ENCODE measurements at regions not wholly inside any gene's neighbourhood (a gene's known extent, or its start where the extent isn't known, plus 50 kb on each side); places are given as distances from the start of the nearest gene placed in this dataset.

DNA sequence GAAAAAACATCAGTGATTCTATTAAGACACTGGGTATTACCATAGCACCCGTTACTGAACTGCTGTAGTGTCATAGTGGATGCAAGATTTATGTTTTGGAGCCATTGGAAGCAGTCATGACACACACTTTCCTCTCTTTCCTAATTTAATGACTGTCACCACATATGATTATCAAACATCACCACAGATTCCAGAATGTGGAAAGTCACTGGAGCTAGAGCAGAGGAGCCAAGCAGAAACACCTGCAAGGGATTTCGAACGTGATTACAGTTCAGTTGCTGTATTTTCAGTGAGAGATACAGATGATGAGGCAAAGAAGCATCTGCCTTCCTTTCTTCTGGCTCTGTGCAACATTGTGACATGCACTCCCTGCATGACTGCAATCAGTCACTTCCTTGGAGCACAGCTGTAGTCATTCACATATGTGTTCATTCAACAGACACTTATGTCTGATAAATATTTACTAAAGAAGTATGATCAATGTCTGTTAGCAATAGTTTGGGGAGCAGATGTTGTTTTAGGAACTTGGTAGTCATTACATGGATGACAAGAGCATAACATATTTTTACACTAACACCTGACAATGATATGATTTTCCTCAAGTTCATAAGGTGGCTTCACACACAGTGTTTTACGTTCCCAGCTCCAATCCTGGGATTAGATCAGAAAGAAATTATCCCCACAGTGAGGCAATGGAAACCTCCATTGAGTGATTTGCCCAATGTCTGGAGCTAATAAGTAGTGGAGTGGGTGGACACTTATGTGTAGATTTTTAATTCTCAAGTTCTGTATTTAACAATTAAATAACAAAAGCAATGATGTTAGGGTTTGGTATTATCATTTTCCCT lies 416.6 kb downstream of the PLCL1 start:
- Histone ChIP-seq H3K4me3 (no peak overlapping the region), H3K36me3 (no peaks in the 10 kb centered on the region), H3K9me3 (no peaks in the 10 kb centered on the region), H3K27me3 (no peaks in the 10 kb centered on the region), H3K27ac (no peak overlapping the region), H3K4me1 (no peaks in the 10 kb centered on the region)
- intact Hi-C loops (cut with DNase I; ENCODE audit: low total_unique reads): no loop called here
- TF ChIP-seq, protein P1, sequence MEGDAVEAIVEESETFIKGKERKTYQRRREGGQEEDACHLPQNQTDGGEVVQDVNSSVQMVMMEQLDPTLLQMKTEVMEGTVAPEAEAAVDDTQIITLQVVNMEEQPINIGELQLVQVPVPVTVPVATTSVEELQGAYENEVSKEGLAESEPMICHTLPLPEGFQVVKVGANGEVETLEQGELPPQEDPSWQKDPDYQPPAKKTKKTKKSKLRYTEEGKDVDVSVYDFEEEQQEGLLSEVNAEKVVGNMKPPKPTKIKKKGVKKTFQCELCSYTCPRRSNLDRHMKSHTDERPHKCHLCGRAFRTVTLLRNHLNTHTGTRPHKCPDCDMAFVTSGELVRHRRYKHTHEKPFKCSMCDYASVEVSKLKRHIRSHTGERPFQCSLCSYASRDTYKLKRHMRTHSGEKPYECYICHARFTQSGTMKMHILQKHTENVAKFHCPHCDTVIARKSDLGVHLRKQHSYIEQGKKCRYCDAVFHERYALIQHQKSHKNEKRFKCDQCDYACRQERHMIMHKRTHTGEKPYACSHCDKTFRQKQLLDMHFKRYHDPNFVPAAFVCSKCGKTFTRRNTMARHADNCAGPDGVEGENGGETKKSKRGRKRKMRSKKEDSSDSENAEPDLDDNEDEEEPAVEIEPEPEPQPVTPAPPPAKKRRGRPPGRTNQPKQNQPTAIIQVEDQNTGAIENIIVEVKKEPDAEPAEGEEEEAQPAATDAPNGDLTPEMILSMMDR (IDR thresholded peaks at IDR 0.05): no peak
- DNase-seq: no peak

DNA sequence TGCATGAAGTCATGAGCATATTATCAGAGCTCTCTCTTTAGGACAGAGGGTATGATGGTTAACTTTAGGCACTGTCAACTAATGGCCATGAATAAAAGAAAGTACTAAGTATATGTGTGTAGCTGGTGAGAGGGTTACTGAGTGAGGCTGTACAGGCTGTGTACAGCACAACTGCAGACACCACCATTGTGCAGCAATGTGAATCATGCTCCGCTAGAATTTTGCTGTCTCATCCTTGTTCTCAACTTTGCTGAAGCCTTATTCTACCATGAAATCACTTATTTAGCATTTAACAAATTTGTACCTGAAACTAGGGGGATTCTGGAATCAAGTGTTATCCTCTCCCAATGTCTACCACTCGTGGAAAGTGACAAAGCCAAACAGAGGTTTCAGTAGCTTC lies 414.9 kb downstream of the PLCL1 start:
- DNase-seq: no peak
- Histone ChIP-seq H3K4me3 (no peak overlapping the region), H3K36me3 (no peaks in the 10 kb centered on the region), H3K27ac (no peak overlapping the region), H3K9me3 (no peaks in the 10 kb centered on the region), H3K27me3 (no peaks in the 10 kb centered on the region), H3K4me1 (no peaks in the 10 kb centered on the region)
- TF ChIP-seq, protein P1 (IDR thresholded peaks at IDR 0.05): no peak
- intact Hi-C loops (cut with DNase I; ENCODE audit: low total_unique reads): no loop called here

DNA sequence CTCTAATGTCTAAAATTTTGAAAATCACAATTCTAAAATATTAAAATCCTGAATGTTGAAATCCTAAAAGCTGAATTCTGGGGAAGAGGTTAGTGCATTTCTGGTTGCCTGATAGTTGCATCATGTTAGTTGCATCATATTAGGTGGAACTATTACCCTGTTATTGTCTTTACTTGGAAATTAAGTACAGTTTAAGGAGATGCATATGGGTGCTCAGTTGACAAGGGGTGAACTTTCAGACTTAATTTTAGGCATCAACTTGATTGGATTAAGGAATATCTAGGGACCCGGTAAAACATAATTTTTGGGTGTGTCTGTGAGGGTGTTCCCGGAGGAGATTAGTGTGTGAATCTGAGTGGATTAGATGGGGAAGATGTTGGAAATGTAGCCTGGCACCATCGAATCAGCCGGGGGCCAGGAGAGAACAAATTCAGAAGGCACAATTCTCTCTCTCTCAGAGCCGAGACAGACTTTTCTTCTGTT lies 409.8 kb downstream of the PLCL1 start:
- H3K4me1 ChIP-seq: no peaks in the 10 kb centered on the region
- no peak for DNase-seq
- H3K36me3 ChIP-seq: no peaks in the 10 kb centered on the region
- H3K4me3 ChIP-seq: no peak overlapping the region
- intact Hi-C loops (cut with DNase I; ENCODE audit: low total_unique reads): no loop called here
- H3K27ac ChIP-seq: no peak overlapping the region
- TF ChIP-seq, protein P1 (IDR thresholded peaks at IDR 0.05): no peak
- no peaks in the 10 kb centered on the region for H3K9me3 ChIP-seq
- no peaks in the 10 kb centered on the region for H3K27me3 ChIP-seq

DNA sequence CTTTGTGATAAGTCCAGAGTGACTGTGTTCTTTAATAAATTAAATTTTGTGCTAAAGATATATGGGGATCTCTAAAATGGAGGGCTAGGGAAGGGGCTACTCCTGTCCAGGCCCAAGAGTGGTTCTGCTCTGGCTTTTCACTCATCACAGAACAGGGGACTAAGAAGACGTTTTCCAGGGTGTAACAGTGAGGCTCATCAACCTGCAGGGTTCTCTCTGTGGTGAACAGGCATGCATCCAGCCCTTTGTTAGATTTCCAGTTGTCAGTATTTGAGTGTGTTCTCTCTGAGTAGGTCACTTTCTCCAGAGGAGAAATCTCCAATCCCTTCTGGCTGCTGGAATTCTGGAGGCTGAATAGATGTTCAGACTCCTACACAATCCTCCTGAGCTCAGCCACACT lies 408.9 kb downstream of the PLCL1 start:
- intact Hi-C loops (cut with DNase I; ENCODE audit: low total_unique reads): no loop called here
- no peaks in the 10 kb centered on the region for H3K4me1 ChIP-seq
- no peak overlapping the region for H3K27ac ChIP-seq
- H3K27me3 ChIP-seq: no peaks in the 10 kb centered on the region
- H3K9me3 ChIP-seq: no peaks in the 10 kb centered on the region
- no peak for DNase-seq
- H3K4me3 ChIP-seq: no peak overlapping the region
- TF ChIP-seq, protein P1 (IDR thresholded peaks at IDR 0.05): no peak
- no peaks in the 10 kb centered on the region for H3K36me3 ChIP-seq

DNA sequence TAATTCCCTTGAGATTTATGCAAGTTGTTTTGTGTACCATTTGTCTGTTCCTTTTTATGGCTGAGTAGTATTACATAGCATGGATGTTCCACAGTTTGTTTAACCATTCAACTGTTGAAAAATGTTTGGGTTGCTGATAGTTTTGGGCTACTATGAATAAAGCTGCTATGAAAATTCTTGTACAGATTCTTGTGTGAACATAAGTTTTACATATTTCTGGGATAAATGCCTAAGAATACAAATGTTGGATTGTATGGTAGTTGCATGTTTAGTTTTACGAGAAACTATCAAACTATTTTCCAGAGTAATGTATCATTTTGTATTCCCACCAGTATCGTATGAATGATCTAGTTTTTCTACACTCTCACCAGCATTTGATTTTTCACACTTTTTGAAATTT lies 407.3 kb downstream of the PLCL1 start:
- no peaks in the 10 kb centered on the region for H3K36me3 ChIP-seq
- no peaks in the 10 kb centered on the region for H3K9me3 ChIP-seq
- no peak for DNase-seq
- intact Hi-C loops (cut with DNase I; ENCODE audit: low total_unique reads): no loop called here
- H3K4me1 ChIP-seq: no peaks in the 10 kb centered on the region
- H3K4me3 ChIP-seq: no peak overlapping the region
- H3K27me3 ChIP-seq: no peaks in the 10 kb centered on the region
- H3K27ac ChIP-seq: no peak overlapping the region
- TF ChIP-seq, protein P1 (IDR thresholded peaks at IDR 0.05): no peak
